HL-60 (cell line): ENCODE measurements at regions not wholly inside any gene's neighbourhood (a gene's known extent, or its start where the extent isn't known, plus 50 kb on each side); places are given as distances from the start of the nearest gene placed in this dataset.

Source experiments
- GABPA ChIP-seq: IDR thresholded peaks from 2 replicates; pipeline ENCODE4 v1.6.1; 2012; ENCODE audit warnings: low read depth
- POLR2AphosphoS5 ChIP-seq: IDR thresholded peaks from 2 replicates; pipeline ENCODE4 v1.6.1; 2012; ENCODE audit warnings: low read depth
- SPI1 ChIP-seq: IDR thresholded peaks from 2 replicates; pipeline ENCODE4 v1.6.1; 2012; ENCODE audit warnings: low read depth, mild to moderate bottlenecking, borderline replicate concordance
- TF ChIP-seq, protein P1 (sequence below): IDR thresholded peaks from one replicate; pipeline ENCODE4 v1.5.1; 2011; ENCODE audit warnings: low read length, control low read depth, inconsistent platforms; ENCODE audit not compliant: insufficient read depth
- TF ChIP-seq, protein P2 (sequence below): IDR thresholded peaks from 2 replicates; pipeline ENCODE4 v1.6.1; 2012; ENCODE audit warnings: low read depth; ENCODE audit not compliant: insufficient replicate concordance

DNA sequence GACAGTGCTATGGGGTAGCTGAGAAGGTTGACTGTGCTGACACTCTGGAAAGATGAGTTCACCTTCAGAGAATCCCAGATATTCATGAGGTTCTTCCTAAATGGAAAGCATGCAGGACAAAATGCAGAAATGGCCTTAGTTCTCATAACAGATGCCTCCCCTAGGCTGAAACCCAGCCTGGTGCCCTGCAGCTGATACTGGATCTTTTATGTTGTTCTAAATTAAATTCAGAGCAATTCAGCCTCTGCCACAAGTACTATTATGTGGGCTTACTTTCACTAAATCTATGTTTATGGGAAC, 172.0 kb upstream of the SERPINE2 start:
- TF ChIP-seq, protein P1, sequence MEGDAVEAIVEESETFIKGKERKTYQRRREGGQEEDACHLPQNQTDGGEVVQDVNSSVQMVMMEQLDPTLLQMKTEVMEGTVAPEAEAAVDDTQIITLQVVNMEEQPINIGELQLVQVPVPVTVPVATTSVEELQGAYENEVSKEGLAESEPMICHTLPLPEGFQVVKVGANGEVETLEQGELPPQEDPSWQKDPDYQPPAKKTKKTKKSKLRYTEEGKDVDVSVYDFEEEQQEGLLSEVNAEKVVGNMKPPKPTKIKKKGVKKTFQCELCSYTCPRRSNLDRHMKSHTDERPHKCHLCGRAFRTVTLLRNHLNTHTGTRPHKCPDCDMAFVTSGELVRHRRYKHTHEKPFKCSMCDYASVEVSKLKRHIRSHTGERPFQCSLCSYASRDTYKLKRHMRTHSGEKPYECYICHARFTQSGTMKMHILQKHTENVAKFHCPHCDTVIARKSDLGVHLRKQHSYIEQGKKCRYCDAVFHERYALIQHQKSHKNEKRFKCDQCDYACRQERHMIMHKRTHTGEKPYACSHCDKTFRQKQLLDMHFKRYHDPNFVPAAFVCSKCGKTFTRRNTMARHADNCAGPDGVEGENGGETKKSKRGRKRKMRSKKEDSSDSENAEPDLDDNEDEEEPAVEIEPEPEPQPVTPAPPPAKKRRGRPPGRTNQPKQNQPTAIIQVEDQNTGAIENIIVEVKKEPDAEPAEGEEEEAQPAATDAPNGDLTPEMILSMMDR, result no peak
- no peak for TF ChIP-seq GABPA
- TF ChIP-seq POLR2AphosphoS5, result no peak
- TF ChIP-seq, protein P2, sequence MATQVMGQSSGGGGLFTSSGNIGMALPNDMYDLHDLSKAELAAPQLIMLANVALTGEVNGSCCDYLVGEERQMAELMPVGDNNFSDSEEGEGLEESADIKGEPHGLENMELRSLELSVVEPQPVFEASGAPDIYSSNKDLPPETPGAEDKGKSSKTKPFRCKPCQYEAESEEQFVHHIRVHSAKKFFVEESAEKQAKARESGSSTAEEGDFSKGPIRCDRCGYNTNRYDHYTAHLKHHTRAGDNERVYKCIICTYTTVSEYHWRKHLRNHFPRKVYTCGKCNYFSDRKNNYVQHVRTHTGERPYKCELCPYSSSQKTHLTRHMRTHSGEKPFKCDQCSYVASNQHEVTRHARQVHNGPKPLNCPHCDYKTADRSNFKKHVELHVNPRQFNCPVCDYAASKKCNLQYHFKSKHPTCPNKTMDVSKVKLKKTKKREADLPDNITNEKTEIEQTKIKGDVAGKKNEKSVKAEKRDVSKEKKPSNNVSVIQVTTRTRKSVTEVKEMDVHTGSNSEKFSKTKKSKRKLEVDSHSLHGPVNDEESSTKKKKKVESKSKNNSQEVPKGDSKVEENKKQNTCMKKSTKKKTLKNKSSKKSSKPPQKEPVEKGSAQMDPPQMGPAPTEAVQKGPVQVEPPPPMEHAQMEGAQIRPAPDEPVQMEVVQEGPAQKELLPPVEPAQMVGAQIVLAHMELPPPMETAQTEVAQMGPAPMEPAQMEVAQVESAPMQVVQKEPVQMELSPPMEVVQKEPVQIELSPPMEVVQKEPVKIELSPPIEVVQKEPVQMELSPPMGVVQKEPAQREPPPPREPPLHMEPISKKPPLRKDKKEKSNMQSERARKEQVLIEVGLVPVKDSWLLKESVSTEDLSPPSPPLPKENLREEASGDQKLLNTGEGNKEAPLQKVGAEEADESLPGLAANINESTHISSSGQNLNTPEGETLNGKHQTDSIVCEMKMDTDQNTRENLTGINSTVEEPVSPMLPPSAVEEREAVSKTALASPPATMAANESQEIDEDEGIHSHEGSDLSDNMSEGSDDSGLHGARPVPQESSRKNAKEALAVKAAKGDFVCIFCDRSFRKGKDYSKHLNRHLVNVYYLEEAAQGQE, result no peak
- TF ChIP-seq SPI1, result no peak
